HG03108 (cell line): ENCODE measurements at regions not wholly inside any gene's neighbourhood (a gene's known extent, or its start where the extent isn't known, plus 50 kb on each side); places are given as distances from the start of the nearest gene placed in this dataset.
"Not testable (repeated sequence)": the region's sequence is repeated elsewhere in the genome, so short reads cannot be mapped to it uniquely, and the experiment has no call there.

Experiments used
- ATAC-seq: cut with Tn5 transposase; IDR thresholded peaks from one replicate; pipeline ENCODE4 v1.9.1; 2021; ENCODE audit warnings: moderate library complexity; ENCODE audit not compliant: unreplicated experiment

- no peak for ATAC-seq
Observed at GRCh38 chrX:55981603-55982002, 250.6 kb upstream of the KLF8 start.

DNA sequence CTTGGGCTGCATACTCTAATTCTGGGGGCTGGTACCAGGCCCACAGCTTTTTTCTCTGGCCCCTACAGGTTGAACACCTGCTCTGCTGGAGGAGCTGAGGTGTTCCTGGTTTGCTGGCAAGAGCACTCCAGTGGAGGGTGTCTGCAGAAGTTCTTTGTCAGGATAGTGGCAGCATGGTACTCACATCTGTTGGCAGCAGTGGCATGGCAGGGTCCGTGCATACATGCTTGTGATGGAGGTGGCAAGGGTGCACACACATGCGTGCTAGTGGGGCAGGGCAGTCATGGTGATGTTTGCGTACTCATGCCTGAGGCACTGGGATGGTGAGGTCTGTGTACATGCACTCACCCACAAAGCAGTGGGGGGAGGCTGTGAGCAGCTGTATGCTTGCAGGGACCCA, 235.5 kb upstream of the KLF8 start:
- no peak for ATAC-seq

DNA sequence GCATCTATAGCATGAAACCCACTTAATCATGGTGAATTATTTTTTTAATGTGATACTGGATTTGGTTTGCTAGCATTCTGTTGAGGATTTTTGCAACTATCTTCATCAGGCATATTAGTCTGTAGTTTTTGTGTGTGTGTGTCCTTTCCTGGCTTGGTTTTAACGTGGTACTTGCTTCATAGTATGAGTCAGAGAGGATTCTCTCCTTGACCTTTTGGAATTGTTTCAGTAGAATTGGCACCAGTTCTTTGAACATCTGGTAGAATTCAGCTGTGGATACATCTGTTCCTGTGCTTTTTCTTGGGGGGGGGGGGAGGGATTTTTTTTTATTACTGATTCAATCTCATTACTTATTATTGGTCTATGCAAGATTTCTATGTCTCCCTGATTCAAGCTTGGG, 232.0 kb upstream of the KLF8 start:
- ATAC-seq: no peak

GRCh38 chrX:56000729-56001128, 231.4 kb upstream of the KLF8 start:
- no peak for ATAC-seq

- ATAC-seq: no peak
Observed at GRCh38 chrX:56025872-56026571, 206.1 kb upstream of the KLF8 start.

GRCh38 chrX:56026815-56027214, 205.3 kb upstream of the KLF8 start:
- ATAC-seq: no peak

DNA sequence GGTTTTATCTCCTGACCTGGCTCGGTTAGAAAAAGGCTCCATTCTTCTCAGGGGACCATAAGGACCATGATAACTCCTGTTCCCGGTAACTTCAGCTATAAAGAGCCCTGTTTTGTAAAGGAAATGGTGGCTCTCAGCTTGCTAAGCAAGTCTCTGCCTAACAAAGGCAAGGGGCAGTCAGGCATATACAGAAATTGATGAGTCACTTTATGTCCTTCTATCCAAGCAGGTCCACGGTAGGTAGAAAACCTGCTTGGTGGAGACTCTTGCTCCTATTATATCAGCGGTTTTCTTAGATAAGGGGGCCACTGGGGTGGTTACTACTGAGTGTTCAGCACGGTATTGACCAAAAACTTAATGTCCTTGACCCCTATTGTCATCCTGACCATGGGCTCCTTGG, 203.0 kb upstream of the KLF8 start:
- no peak for ATAC-seq

- no peak for ATAC-seq
Observed at GRCh38 chrX:56029691-56030090, 202.5 kb upstream of the KLF8 start.

DNA sequence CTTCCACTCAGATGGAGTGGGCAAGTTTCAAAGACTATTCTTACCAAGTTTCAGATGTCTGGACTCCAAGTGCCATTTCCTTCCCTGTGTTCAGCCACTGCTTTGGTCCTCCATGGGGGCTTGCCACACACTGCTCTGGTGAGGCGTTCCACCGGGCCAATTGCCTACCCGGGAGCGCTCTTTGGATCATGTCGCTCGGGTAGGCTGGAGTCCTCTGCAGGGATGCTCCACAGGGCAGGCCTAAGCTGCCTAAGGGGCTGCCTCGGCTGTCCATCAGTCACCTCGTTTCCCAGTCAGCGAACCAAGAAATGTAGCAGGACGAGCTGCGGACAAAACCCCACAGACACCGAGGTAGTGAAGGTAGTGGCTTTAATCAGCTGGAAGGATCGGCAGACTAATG, 200.7 kb upstream of the KLF8 start:
- no peak for ATAC-seq

DNA sequence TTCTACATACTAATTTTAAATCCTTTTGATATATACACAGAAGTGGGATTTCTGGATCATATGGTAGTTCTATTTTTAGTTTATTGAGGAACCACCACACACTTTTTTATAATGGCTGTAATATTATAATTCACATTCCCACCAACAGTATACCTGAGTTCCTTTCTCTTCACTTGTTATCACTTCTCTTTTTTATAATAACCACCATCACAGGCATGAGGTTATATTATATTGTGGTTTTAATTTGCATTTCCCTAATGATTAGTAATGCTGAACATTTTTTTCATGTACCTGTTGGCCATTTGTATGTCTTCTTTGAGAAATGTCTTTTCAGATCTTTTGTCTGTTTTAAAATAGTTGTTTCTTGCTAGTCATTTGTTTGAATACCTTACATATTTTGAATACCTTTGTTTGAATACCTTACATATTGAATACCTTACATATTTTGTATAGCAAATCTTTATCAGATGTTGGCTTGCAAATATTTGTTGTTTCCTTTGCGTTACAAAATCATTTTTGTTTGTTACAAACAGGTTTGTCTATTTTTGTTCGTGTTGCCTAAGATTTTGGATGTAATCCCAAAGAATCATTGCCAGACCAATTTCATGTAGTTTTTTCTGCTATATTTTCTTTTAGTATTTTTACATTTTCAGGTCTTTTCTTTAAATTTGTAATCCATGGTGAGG, 198.5 kb upstream of the KLF8 start:
- ATAC-seq: no peak

DNA sequence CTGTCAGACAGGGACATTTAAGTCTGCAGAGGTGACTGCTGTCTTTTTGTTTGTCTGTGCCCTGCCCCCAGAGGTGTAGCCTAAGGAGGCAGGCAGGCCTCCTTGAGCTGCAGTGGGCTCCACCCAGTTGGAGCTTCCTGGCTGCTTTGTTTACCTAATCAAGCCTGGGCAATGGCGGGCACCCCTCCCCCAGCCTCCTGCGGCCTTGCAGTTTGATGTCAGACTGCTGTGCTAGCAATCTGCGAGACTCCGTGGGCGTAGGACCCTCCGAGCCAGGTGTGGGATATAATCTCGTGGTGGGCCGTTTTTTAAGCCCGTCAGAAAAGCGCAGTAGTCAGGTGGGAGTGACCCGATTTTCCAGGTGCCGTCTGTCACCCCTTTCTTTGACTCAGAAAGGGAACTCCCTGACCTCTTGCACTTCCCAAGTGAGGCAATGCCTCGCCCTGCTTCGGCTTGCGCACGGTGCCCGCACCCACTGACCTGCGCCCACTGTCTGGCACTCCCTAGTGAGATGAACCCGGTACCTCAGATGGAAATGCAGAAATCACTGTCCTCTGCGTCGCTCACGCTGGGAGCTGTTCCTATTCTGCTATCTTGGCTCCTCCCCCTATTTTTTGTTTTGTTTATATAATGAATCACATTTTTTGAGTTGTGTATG, 179.4 kb upstream of the KLF8 start:
- not testable (repeated sequence) for ATAC-seq

- ATAC-seq: no peak
Observed at GRCh38 chrX:56057325-56057724, 174.8 kb upstream of the KLF8 start.

DNA sequence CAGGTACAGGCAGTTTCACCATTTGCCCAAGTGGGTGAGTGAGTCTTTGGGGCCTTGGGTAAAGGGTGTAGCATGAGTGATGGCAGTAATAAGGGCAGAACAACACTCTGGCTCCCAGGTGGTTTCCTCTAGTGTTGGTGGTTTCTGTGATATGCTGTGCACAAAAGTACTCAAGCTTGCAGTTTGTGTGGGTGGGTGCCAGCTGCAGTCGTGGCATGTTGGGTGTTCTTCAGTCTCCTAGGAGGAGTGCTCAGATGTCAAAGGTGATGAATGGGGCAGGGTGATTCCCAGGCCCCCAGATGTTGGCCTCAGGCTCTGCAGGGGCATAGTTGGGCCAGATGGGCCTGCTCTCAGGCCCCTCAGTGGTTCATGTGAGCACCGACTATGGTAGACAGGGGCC, 166.1 kb upstream of the KLF8 start:
- ATAC-seq: peak; percentile 48

DNA sequence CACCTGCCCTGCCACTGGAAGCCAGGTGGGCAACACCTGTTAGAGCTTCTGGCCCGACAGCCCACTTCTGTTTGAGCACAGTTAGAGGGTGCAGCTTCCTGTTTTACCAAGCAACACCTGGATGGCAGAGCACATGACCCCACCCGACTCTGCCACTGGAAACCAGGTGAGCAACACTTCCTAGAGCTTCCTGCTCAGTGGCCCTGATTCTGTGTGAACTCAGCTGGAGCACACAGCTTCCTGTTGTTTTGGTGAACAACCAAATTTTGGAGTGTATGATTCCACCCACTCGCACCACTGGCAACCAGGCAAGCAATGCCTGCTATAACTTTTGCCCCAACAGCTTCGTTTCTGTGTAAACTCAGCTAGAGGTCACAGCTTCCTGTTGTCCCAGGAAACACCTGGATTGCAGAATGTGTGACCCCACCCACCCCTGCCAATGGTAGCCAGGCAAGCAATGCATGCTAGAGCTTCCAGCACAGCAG, 163.8 kb upstream of the KLF8 start:
- ATAC-seq: peak; percentile 44

- ATAC-seq: no peak
Observed at GRCh38 chrX:56069299-56069931, 162.7 kb upstream of the KLF8 start.

DNA sequence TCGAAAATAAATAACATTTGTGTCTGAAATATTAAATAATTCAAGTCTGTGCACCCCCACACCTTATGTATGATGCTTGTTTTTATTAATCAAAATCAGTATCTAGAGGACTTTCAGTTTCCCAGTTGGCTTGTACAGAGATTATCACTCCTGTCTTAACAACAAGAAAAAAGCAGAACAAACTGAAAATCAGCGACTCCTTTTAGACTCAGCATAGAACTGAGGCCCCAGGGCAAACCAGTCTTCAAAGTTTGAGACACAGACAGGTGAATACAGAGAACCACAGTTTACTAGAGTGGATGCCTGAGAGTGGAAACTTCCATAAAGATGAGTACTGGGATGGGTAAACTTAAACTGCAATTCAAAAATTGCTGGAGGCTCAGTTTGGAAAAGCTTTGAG, 142.8 kb upstream of the KLF8 start:
- no peak for ATAC-seq

- no peak for ATAC-seq
Observed at GRCh38 chrX:56099271-56099670, 132.9 kb upstream of the KLF8 start.

DNA sequence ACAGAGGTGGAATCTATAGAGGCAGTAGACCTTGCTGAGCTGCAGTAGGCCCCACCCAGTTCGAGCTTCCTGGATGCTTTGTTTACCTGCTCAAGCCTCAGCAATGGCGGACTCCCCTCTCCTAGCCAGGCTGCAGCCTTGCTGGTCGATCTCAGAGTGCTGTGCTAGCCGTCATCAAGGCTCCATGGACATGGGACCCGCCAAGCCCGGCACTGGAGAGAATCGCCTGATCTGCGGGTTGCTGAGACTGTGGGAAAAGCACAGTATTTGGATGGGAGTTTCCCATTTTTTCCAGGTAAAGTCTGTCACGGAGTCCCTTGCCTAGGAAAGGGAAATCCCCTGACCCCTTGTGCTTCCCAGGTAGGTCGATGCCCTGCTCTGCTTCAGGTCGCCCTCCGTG, 124.8 kb upstream of the KLF8 start:
- ATAC-seq: no peak

DNA sequence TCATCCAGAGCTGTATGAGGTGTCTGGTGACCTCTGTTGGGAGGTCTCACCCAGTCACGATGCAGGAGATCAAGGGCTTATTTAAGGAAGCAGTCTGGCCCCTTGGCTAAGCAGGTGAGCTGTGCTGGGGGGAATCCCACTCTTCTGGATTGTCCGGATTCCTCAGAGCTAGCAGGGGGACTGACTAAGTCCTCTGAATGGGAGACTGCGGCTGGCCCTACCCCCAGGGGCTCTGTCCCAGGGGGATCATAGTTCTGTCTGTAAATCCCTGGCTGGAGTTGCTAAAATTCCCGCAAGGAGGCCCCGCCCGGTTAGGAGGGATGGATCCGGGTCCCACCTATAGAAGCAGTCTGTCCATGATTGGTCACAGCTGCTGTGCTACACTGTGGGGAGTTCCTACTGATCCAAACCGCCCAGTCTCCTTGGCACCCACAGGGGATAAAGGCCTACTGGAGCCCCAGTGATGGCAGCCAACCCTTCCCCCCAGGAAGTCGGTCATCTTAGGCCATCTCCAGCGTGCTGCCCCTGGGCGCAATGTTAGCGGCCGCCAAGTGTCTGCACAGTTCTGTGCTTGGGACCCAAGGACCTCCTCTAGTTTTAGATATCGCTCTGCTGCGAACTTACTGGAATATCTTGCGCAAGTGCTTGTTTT, 118.2 kb upstream of the KLF8 start:
- ATAC-seq: no peak

GRCh38 chrX:56114437-56114787, 117.7 kb upstream of the KLF8 start:
- no peak for ATAC-seq

GRCh38 chrX:56120242-56120641, 111.9 kb upstream of the KLF8 start:
- no peak for ATAC-seq
